ENCODE measurements at regions not wholly inside any gene's neighbourhood (a gene's known extent, or its start where the extent isn't known, plus 50 kb on each side); places are given as distances from the start of the nearest gene placed in this dataset.

GRCh38 chr3:111315930-111316587 is 225.9 kb upstream of the CD96 start:
- no peak for TF ChIP-seq RARB (CRISPR knock-in tag; IDR thresholded peaks at IDR 0.05)
- TF ChIP-seq PPARA (CRISPR knock-in tag; IDR thresholded peaks at IDR 0.05; ENCODE audit: borderline replicate concordance) = no peak
- no peak for TF ChIP-seq ARNTL (CRISPR knock-in tag; IDR thresholded peaks at IDR 0.05; ENCODE audit: borderline replicate concordance, low read depth)
- TF ChIP-seq TSHZ2 (CRISPR knock-in tag; IDR thresholded peaks at IDR 0.05) = no peak
- no peak for TF ChIP-seq GLIS3 (CRISPR knock-in tag; IDR thresholded peaks at IDR 0.05)
- no peak for TF ChIP-seq ZFP30 (CRISPR knock-in tag; IDR thresholded peaks at IDR 0.05)
- TF ChIP-seq TOX (CRISPR knock-in tag; IDR thresholded peaks at IDR 0.05; ENCODE audit: borderline replicate concordance) = no peak
- no peak for TF ChIP-seq PATZ1 (CRISPR knock-in tag; IDR thresholded peaks at IDR 0.05; ENCODE audit: borderline replicate concordance)
